ENCODE measurements at regions not wholly inside any gene's neighbourhood (a gene's known extent, or its start where the extent isn't known, plus 50 kb on each side); places are given as distances from the start of the nearest gene placed in this dataset.

DNA sequence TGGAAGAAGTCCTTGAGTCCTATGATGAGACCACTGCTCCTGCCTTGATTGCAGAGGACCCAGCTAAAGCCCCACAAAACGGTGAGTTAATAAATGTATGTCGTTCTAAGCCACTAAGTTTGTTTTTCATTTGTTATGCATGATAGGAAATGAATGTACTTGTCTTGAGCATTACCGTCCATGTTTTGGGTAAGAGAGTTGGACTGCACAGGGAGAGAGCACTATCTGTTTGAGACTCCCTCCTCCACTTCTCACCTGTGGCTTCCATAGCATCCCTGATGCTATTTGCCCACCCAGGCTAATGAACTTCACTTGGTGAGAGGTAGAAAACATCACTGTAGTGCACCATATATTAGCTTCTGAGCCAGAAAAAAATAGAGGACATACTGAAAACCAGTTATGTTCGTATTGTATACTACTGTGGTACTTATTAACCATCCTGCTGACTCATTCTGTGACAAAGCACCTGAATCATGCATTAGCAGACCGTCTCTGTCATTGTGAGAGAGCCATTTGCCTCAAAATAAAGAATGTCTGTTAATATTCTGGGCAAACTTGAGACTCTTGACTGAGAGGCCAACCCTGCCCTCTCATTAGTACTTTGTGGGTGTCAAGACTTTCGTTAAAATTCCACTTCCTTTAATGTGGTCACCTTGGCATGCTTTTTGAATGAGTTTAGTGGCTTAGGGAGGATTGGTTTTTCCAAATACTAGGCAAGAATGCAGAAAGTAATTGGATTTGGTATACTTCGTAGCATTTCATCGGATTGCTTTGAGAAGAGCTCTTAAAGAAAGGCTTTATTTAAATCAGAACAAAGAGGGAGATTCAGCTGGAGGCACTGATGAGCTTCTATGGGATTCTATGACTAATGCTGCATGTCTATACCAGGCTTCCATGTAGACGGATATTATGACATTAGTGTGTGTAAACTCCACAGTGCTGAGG lies 99.3 kb upstream of the GRPR start:
- TF ChIP-seq, protein P1, sequence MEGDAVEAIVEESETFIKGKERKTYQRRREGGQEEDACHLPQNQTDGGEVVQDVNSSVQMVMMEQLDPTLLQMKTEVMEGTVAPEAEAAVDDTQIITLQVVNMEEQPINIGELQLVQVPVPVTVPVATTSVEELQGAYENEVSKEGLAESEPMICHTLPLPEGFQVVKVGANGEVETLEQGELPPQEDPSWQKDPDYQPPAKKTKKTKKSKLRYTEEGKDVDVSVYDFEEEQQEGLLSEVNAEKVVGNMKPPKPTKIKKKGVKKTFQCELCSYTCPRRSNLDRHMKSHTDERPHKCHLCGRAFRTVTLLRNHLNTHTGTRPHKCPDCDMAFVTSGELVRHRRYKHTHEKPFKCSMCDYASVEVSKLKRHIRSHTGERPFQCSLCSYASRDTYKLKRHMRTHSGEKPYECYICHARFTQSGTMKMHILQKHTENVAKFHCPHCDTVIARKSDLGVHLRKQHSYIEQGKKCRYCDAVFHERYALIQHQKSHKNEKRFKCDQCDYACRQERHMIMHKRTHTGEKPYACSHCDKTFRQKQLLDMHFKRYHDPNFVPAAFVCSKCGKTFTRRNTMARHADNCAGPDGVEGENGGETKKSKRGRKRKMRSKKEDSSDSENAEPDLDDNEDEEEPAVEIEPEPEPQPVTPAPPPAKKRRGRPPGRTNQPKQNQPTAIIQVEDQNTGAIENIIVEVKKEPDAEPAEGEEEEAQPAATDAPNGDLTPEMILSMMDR (IDR thresholded peaks at IDR 0.05): no peak
- TF ChIP-seq POLR2A (IDR thresholded peaks at IDR 0.05): no peak

Measured in adrenal gland (tissue), 5 donors.